GM18868 (cell line): ENCODE measurements at regions not wholly inside any gene's neighbourhood (a gene's known extent, or its start where the extent isn't known, plus 50 kb on each side); places are given as distances from the start of the nearest gene placed in this dataset.
"Not testable (repeated sequence)": the region's sequence is repeated elsewhere in the genome, so short reads cannot be mapped to it uniquely, and the experiment has no call there.

Experiments
- ATAC-seq: cut with Tn5 transposase; IDR thresholded peaks from one replicate; pipeline ENCODE4 v1.9.1; 2021; ENCODE audit warnings: mild to moderate bottlenecking, moderate library complexity; ENCODE audit not compliant: unreplicated experiment

DNA sequence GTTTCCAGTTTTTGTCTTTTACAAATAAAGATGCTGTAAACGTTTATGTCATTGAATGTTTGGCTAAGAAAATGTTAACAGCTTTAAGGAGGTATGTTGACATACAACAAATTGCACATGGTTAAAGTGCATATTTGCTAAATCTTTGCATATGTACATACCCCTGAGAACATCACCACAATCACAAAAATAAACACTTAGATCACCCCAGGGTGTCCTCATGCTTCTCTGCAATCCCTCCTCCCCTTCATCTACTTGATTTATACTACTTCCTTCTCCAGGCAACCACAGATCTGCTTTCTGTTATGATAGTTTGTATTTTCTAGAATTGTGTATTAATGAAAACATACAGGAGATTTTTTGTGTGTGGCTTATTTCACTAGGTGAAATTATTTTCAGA, 209.5 kb downstream of the GLRX3 start:
- ATAC-seq, result no peak

DNA sequence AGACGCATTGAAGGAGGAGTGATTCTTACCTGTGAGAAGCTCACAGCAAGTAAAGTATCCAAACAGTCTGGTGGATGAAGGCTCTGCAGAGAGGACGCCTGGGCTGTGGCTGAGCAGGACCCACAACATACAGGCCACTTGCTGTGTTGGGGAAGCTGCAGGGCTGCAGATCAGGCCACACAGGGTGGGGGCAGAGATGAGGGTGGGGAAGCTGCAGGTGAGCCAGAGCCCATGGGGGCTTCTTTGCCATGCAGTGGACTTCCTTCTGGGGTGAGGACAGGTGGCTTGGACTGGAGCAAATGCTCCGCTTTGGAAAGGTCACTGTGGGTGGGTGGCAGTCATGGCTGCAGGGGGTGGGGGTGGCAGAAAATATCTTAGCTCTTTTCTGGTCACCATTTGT, 214.8 kb downstream of the GLRX3 start:
- ATAC-seq, result no peak

DNA sequence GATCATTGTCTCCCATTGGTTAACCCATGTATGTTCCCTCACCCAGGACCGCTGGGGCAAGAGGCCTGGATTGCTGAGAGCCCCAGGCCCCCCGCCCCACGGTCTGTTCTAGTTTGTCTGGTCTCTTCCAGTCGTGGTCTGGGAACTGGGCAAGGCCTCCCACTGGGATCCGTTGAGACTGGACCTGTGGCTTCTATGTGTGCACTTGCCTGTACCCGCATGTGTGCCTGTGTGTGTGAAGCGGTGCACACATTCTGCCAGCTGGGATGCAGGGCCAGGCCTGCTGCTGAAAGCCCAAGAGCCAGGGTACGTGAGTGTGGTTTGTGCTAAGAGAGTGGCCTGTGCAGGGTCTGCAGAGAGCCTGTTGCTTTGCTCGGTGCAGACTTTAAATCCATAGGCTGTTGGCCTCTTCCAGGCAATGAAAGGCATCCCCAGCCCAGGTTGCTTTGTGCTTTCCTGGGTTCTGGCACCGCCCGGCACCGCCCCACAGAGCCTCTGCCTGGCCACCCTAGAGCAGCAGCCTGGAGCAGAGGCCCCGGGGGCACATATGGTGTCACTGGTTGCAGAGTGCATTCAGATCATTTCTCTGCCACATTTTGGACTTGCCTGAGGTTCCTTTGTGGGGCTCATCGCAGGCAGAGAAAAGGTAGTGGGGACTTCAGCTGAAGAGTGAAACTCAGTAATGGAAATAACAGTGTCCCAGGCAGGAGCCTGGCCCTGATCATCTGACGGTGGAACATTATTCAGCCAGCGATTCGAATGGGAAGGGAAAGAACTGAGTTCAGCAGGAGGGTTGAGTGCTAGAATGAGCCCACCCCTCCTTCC, 215.5 kb downstream of the GLRX3 start:
- no peak for ATAC-seq

DNA sequence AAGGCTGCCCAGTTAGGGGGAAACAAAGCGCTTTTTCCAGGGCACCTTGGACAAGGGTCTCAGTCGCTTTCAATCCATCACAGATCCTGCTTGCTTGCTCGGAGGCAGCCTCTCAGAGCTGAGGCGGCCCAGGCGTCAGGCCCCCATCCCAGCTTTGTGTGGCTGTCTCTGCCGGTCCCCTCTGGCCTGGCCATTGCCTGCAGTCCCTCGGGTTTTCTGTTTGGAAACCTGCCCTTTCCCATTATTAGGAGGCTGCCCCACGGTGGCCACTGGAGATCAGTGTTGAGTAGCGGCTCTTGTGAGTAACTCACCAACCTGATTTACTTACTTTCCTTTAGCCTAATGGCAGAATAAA, 216.1 kb downstream of the GLRX3 start:
- ATAC-seq, result no peak

DNA sequence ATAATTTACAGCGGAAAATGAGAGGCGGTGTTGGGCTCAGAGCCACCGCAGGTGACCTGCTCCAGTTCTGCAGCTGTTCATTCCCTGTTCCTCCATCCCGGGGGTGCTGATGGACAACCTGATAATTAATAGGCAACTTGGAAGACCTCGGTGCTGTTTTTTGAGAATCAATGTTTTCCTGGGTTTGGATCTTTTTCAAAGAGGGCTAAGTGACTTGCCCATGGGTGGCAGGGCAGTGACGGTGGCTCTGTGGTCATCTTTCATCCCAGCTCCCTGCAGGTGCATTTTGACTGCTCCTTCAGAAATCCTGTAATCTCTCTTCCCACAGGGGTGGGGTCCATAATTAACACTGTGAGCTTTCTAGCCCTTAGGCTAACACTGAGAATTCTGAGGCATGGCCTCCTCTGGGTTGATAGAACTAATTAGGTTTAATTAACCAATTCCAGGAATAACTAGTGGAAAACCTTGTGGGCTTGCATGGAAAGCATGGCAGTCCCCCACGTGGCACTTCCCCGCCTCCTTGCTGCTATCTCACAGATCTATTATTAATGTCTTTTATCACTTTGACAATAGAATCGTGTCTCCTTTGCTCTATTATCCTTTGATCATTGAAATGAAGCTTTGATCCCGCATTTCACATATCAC, 217.9 kb downstream of the GLRX3 start:
- ATAC-seq, result no peak

DNA sequence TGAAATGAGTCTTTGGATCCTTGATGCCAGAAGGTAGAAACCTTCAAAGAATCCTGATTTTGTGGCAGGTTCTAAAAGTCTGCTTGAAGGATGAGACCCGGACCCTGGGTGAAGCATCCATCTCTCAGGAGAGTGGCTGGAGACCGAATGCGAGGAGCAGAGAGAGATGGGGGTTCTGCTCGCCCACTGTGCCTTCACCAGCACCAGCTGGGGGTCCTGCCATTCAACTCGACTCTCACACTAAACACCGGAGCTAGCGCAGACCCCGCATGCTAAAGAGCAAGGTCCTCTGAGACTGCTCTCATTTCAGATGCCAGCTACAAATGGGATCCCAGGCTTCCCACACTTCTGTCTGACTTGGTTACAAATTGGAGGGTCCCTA, 218.4 kb downstream of the GLRX3 start:
- no peak for ATAC-seq

DNA sequence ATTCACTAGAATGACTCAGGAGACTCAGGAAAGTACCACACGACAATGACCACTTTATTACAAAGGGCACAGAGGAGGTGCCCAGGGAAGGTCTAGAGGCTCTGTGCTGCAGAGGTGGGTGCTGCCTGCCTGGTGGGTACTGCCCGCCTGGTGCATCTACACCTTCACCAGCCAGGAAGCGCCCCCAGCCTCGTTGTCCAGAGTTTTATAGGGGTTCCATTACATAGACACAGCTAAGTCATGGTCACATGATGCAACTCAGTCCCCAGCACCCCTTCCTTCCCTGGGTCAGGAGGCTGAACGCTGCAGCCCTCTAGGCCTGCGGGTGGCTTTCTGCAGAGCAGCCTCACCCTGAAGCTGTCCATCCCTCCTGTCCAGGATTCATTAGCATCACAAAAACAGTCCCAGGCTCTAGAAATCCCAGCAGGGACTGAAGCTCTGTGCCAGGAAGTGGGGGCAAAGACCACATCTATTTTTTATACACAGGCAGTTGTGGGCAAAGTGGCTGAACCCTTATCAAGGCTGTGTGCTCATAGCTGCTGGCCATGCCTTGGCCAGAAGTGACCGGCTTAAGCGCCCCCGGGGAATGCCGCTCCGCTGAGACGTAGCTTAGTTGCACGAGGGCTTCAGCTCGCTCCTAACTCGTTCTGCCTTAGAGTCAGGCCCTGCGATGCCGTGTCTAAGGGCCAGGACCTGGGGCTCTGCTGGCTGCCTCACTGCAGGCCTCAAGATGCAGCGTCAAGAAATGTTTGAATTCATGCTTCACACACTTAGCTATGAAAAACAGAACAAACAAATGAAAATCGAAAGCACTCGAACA, 219.0 kb downstream of the GLRX3 start:
- ATAC-seq, result no peak

DNA sequence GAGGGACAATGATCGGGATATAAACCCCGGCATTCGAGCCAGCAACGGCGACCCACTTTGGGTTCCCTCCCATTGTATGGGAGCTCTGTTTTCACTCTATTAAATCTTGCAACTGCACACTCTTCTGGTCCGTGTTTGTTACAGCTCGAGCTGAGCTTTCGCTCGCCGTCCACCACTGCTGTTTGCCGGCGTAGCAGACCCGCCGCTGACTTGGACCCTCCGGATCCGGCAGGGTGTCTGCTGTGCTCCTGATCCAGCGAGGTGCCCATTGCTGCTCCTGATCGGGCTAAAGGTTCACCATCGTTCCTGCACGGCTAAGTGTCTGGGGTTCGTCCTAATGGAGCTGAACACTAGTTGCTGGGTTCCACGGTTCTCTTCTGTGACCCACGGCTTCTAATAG, 220.2 kb downstream of the GLRX3 start:
- ATAC-seq, result not testable (repeated sequence)

DNA sequence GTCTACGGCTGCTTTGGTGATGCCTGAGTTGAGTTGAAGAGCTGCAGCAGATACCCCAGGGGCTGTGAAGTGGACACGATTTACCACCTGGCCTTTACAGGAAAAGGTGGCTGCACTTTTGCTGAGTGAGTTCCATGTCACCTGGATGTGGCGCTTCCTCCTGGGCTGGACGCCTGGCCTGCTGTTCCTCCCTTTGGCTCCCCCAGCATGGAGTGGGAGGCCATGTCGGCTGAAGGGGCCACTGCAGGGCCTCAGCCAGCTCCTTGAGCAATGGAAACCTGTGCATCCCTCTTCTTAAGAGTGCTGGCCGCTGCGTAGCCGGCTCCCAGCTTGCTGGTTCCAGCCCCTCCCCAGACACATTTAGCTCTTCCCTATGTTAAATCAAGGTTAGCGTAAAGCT, 221.0 kb downstream of the GLRX3 start:
- ATAC-seq, result no peak

DNA sequence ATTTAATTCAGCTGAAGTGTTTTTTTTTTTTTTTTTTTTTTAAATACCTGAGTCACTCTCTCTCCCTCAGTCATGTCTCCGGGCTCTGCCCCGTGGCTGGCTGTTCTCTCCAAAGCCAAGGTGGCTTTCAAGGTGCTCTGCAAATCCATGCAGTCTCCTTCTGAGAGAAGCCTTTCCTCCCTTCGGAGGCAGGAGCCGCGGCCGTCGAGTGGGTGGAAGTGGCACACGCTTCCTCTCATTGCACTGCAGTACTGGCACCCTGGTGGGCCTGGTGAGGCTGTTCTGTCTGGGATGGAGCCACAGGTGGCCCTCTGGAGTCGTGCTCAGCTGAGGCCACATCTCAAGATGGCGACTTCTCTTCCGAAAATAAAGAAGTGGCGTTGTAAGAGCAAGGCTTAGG, 221.8 kb downstream of the GLRX3 start:
- ATAC-seq, result no peak

DNA sequence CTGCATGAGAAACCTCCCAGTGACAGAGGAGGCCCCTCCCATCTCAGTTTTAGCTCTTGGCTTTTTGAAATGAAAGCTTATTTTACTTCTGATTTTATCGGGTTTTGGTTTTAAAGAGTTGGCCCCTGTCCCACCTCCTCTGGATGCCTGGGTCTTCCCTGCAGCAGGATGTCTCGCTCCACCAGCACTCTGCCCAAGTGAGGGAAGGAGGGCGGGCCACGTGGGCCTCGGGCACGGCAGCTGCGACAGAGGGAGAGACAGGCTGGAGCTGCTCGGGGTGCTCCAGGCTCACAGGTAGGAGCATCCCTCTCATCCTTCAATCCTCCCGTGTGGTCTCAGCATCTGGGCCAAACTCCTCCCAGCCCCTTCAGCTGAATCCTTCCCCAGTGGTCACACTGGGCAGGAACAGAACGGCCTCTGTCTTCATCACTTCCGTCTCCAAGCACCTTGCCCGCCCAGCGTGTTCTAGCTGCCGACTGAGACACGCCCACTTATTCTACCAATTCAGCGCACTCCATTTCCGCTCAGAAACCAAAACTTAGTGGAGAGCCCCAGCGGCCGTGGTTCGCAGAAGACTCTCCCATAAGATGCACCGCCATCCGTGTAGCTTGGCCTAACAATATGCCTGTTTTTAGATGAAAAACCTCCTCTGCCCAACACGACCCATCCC, 222.9 kb downstream of the GLRX3 start:
- no peak for ATAC-seq

DNA sequence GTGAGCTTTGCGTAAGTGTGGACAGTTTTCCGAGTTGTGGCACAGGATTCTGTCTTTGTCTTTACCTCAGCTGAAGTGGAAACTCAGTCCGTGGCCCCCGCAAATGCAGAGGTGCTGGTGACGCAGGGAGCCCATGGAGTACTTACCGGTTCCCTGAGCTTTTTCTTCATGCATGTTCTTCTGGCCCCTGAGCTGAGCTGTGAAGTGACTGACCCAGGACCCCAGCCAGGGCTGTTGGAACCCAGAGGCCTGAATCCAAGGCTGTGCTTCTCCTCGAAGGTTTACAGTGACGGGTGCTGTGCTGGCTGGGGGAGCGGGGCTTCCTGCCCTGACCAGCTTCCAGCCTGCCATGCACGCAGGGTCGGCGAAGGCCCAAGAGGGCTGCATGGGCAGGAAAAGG, 223.5 kb downstream of the GLRX3 start:
- ATAC-seq, result no peak

DNA sequence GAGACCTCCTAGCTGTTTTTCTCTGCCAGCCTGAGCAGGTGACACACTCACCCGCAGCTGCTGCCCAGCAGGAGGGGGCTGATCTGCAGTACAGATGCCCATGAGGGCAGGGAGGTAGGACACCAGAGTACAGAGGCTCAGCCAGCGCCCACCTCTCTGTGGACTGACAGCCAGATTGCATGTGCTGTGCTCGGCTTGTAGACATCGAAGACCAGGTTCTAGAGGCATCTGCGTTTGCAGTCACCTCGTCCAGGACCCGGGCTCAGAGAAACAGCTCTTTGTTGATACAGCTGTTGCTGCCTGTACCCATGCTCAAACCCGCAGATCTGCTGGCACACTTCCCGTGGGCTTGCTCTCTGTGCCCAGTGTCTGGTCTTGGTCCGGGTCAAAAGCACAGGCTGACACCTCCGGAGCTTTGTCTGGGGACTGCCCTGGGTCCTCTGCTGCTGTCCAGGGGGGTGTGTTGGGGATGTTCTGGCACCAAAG, 224.7 kb downstream of the GLRX3 start:
- ATAC-seq, result no peak

DNA sequence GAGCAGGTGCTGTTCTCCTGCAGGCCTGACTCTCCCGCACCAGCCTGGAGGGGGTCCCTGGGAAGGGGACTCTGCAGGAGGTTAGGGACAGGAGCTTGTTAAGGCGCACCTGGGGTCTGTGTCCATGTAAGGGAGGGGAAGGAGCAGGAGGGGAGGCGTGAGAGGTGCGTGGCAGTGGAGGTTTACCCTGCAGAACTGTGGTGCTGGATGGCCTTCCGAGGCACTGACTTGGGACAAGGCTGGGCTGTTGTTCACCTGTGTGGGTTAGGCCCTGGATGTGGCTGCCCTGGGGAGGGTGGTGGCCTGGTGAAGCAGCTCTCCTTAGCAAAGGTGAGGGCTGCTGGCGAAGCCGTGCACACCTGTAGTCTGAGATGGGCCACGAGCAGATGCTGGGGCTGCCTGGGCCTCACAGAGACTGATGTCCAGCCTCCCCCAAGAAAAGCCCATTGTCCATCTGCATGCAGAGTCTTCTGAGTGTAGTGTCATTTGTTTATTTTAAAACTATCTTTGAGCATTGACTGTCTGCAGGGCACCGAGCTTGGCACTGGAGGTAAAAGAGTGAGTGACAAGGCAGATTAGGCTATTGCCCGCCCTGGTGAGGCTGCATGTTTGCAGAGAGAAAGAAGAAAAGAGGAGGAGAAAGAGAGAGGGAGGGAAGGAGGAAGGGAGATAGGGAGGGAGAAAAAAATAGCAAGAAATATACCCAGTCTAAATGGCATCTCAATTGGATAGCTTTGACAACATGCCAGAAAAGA, 225.3 kb downstream of the GLRX3 start:
- no peak for ATAC-seq

DNA sequence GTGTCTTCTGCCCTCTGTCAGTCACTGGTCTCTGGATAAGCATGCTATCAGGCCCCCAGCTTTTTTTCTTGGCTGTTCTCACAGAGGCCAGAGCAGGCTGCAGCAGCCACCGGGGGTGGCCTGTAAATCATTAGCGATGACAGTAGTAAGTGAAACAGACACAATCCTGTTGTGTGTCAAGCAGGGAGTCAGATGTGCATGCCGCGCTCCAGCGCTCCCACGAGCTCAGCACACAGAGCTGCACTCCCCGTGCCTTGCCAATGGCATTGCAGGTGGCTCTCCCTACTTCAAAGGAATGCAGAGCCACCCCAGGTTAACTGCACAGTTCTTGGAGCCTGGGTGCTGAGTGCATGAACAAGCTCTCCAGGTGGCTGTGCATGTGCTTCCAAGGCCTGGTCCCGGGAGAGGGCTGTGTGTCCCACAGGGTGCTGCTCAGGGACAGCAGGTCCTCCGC, 226.1 kb downstream of the GLRX3 start:
- no peak for ATAC-seq

DNA sequence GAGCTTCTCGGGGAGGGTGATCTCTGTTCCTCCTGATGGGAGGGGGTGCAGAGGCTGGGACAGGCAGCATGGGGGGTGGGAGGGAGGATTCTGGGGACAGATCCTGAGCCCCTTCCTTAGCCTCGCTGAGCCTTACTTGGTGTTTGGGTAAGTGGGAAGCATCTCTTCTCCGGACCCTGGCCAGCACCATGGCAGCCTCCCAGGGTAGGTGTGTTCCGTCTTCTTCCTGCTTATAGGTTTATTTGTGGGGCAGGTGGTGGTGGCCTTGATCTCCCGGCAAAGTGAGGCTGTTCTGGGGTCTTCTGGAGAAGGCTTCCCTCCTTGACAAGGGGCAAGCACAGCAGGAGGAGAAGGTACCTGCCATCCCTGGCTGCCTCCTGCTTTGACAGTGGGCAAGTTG, 226.9 kb downstream of the GLRX3 start:
- no peak for ATAC-seq

DNA sequence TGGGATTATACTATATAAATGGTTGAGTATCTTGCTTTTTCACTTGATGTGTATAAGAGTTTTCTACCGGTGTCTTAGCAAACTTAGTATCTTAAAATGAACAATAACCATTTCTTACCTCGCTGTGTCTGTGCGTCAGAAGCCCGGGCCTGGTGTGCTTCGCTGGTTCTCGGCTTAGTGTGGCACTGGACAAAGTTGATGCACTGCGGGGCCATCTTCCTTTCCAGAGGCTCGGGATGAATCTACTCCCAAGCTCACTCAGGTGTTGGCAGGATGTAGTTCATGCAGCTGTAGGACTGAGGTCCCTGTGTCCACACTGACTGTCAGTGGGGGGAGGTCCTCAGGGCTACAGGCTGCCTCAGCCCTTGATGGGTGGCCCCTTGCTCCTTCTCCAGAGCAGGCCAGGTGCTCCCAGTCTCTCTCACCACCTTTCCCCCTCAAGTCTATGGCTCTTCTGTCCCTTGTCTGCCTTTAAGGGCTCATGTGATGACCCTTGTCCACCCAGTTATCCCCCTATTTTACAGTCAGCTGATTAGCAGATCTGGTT, 227.8 kb downstream of the GLRX3 start:
- ATAC-seq, result no peak

DNA sequence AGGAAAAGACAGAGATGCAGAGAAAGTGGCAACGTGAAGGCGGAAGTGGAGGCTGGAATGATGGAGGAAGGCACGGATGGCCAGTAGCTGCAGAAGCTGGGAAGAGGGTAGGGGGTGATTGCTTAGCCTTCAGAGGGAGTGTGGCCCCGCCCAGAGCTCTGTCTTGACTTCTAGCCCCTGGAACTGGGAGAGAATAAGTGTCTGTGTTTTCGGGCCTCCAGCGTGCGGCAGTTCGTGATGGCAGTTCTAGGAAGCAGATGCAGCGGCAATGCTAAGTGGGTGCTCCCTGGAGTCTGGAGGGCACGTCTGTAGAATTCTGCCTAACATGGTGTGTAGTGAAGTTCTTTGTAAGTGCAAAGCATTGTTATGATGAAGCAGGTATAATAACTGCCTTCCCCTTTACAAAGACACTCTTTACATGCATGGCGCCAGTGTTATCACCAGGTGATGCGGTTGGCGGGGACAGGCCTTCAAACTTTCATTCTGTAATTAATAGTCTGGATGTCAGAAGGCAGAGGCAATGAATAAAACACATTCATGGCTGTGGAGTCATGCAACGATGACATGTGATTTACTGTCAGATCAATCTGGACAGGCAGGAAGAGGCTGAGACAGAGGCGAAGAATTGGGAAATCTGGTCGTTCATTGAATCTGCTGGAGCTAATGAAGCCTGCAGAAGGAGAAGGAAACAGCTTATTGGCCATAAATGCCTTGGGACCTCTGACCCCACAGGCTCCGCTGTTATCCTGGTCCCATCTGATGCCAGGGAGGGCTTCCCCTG, 228.6 kb downstream of the GLRX3 start:
- no peak for ATAC-seq
